ENCODE measurements at regions not wholly inside any gene's neighbourhood (a gene's known extent, or its start where the extent isn't known, plus 50 kb on each side); places are given as distances from the start of the nearest gene placed in this dataset.
"Not testable (repeated sequence)": the region's sequence is repeated elsewhere in the genome, so short reads cannot be mapped to it uniquely, and the experiment has no call there.

DNA sequence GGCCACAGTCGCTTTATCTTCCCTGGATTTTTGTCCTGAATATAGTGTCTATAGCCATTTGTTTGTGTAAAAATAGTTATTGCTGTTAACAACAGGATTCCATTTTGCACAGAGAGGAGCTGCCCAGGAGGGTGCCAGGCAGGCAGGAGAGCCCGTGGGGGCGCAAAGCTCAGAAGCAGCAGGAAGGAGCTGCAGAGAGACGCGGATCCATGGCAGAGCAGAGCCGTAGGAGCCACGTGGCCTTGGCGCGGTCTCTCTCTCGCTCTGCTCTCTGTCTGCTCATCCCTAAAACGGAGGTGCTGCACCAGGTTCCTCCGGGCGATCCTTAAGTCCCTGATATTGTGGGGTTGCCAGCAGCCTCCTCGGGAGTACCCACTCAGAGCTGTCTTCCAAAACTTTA lies 185.3 kb upstream of the MYT1L start:
- no peak for DNase-seq

DNA sequence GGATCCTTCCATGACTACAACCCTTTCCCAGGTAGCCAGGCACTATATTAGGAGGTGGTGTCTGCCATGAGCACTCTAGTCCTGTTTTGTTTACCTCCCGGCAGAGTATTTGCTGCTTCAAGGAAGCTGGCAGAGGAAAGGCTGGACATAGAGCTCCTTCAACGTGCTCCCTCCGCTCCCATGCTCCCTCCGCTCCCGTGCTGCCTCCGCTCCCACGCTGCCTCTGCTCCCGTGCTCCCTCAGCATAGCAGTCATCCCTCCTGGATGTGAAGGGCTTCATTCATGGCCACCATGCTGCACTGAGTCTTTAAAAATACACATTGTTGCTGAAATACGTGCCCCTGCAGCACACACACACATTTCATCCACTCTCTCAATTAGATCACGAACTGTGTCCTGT lies 181.9 kb upstream of the MYT1L start:
- no peak for DNase-seq

DNA sequence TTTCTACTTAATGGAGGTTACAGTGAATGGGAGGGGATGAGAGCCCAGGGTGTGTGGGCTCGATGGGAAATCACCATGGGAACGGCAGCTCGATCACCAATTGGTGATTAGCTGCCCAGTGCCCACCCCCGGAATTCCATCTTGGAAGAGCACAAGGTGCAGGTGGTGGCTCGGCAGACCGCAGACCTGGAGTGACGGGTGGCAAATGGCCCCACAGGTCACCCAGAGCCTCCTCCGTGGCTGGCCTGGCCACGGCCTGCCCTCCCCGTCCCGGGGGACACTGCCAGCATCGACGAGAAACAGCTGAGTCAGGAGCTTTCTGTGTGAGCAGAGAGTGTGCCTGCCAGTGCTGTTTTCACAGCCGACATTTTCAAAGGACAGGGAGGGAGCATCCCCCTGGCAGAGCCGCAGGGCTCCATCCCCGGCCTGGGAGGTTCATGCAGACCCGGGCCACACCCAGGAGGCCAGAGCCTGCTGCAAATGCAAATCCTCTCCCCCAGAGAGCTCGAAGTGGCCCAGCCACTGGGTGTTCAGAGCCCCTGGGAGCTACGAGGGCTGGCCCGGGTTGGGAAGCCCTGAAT lies 176.4 kb upstream of the MYT1L start:
- DNase-seq: no peak

DNA sequence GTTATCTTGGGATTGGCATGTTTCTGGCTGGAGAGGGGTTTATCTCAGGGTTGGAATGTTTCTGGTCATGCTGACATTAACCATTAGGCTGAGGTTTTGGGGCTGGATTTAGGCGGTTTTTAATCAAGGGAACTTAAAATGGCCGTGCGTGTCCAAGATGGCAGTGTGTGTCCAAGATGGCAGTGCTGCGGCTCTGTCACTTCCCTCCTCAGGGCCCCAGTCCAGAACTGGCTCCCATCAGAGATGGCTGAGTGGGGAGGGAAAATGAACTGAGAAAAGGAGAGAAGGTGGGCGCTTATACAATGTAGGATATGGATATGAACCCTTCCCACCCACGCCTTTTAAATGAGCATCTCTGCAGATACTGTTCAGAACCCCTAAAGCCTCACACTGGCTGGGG lies 175.5 kb upstream of the MYT1L start:
- no peak for DNase-seq

DNA sequence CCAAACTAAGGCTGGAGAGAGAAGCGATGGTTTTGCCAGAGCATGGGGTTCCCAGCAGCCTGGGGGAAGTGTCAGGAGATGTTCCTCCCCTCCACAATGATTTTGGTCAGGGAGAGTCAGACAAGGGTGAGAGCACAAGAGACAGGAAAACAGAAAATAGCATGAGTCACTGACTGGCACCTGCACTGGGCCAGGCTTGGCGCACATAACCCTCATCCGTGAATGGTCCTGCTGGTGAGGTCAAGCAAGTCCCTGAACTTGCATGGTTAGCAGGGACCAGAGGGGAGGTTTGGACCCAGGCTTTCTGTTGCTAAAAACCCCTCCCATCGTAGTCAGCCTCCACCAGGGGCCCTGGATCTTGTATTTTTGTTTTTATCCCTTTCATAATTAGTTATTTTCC lies 174.5 kb upstream of the MYT1L start:
- DNase-seq: no peak

DNA sequence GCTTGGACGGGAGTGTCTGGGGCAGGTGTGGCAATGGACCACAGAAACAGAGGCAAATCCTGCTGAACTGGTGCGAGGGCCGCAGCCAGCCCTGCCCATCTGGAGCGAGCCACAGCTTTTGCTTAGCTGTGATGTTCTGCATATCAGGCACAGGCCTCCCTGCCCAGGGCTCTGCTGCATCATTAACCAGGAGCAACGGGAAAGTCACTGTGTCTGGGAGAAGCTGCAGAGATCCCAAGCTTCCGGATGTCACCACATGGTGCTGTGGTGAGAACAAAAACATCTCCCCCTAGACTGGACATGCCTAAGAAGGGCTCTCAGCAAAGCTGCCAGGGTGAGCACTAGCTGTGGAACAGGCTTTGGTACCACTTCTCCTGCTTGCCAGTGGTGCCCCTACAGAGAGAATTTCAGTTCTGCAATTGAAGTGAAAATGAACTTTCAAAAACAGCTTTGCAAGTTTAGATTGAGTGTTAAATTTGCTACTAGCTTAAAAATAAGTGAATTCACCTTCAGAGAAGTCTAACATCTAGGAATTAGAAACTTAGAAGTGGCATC lies 172.9 kb upstream of the MYT1L start:
- no peak for DNase-seq

DNA sequence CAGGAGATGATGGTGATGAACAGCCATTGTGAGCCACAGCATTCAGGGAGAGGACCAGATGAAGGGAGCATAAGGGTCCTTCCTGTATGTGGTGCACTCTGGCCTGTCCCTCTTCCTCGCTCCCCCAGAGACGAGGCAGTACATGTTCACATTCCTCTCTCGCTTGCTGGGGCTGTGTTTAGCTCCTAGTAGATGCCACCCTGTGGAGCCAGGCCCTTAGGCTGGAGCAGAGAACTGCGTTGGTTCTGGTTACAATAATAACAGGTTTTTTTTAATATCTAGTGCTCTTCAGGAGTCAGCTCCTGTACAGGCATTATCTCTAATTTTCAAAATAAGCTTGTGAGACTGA lies 171.1 kb upstream of the MYT1L start:
- no peak for DNase-seq

DNA sequence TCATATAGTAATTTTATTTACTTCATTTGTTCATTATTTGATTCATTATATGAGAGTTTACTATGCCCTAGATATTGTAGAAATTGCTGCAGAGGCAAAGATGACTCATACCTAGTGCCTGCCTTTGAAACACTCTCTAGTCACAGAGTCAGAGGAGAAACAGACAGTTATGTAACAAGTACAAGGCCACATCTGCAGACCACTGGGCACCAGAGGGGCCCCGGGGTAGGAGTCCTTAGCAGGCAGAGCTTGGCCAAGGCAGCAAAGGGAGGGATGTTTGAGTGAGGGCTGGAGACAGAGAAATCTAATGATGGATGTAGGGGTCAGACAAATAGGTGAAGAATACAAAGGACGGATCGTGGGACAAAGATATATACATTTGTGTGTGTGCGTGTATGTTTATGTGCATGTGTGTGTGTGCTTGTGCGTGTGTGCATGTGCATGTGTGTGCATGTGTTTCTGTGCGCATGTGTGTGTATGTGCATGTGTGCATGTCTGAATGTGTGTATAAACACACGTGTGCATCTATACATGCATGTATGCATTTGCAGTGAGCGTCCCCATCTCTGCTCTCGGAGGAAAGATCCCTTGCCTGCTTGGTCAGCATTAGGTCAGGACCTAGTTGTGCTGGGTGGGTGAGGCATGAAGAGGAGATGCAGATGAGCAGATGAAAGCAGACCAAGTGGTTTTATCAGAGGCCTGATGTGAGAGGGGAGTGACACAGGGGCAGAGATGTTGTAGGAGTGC lies 170.6 kb upstream of the MYT1L start:
- DNase-seq: no peak

DNA sequence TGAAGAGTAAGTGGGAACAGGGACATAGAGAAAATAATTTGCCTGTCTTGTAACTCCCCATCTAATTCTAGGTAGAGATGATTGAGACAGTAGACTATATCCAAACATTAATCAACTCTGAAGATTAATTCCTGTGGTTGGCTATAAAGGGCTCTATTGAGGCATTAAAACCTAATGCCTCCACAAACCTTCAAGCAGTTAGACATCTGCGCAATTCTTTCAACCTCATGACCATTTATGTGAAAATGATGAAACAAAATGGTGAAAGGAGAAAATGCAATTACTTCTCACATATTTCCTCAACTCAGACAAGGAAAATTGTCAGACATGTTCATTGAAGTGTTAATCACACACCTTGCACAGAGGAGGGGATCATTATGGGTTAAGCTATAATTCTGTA lies 164.5 kb upstream of the MYT1L start:
- DNase-seq: no peak

DNA sequence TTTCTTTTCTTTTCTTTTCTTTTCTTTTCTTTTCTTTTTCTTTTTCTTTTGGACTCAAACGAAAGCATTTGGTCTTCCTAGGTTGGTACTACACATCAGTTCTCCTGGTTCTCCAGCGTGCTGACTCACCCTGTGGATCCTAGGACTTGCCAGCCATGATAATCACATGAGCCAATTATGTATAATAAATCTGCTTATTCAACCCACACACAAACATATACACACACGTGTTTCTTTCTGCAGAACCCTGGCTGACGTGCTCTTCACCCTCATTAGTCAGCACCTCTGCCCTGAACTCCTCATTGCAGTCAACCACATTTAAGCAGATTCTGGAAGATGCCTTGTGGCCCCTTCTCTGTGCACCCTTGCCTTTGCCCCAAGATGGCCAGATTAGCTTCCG lies 162.4 kb upstream of the MYT1L start:
- DNase-seq: no peak

DNA sequence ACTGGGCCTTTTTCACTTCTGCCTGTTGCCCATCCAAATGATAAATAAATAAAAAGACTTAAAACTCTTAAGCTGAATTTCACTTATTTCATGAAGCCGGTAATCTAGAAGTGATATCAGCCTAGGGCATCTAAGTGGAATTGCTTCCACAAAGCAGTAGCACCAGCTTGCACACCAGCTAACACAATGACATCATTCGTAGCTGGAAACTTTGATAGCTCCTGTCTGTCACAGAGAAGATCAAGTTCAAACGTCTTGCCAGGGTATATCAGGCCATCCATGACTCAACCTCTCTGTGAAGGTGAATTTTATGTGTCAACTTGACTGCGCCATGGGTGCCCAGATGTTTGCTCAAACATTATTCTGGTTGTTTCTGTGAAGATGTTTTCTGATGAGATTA lies 161.7 kb upstream of the MYT1L start:
- DNase-seq: no peak

DNA sequence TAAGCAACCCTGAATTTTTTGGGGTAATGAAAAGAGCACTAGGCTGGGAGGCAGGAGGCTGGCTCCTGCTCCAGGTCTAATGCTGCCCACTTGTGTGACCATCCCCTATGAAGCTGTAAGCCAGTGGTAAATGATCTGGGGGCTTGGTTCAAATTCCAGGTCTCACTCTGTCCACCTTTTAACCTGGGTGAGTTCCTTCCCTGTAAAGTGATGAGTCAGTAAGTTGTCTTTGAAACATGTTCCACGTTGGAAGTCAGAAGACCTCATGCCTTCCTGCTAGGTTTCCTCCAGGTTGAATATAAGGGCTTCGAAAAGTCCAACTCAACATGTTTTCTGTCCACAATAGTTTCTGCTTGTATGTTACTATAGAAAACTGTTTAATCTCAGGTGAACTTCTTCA lies 160.9 kb upstream of the MYT1L start:
- DNase-seq: no peak

DNA sequence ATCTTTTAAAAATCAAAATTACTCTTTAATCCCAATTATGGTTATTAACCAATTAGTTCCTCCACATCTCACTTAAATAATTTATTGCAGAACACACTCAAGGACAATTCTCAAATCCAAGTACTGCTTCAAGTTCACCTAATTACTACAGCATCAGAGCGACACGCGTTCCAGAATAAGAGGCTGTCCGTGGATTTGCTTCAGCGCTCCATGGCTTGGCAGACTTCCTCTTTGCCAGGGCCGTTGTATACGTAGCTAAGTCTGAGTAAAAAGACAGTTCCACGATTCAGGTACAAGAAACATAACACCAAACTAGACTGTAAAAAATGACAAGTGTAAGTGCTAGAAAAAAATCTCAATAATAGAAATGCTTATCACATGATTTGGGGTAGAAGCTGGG lies 153.2 kb upstream of the MYT1L start:
- DNase-seq: no peak

DNA sequence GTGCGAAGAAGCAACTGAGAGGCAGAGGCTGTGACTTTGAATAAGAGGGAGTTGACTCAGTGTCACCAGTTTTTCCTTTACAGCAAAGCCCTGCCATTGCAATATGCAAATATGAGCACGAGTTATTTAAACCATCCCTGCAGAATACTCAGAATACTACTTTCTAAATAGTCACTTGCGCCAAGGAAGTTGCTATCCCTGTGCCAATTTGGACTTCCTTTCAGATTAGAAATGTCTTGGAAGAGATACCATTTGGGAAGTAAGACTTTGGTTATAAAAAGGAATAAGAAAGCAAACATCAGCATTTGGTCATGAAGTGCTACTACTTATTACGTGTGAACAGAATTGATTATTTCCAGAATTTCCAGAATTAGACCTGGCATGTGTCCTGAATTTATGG lies 151.8 kb upstream of the MYT1L start:
- no peak for DNase-seq

DNA sequence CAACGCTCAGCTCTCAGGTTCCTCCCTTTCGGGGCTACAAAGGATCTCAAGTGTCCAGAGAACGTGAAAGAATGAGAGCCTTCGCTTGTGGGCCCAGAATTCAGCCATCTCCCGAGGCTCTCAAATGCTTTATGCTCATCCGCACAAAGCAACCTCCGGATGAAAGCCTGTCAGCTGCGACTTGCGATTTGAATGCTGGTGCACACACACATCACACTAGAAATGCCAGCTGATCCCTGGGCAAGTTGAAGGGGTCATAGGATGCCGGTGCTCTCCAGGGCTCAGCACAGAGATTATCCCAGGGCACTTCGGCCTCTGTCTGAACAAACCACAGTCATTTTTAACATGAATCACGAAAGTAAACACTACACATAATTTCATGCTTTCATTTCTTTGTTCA lies 141.8 kb upstream of the MYT1L start:
- DNase-seq: no peak

DNA sequence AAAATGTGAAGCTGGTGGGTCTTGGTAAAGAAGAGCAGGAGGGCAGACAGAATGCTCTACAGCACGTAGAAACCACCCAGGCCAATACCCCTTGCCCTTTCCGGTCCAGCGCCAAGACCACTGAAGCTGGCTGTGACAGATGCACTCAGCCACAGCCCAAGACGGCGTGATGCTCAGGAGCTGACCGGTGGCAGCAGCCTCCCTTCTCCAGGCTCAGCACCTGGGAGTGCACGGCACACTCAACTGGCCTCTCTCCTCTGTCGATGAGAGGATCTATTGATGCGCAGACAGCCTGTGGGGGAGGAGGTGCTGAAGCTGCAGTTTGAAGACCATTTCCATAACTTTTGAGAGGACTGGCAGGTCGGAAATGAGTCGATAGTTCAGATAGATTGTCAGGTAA lies 141.0 kb upstream of the MYT1L start:
- no peak for DNase-seq

DNA sequence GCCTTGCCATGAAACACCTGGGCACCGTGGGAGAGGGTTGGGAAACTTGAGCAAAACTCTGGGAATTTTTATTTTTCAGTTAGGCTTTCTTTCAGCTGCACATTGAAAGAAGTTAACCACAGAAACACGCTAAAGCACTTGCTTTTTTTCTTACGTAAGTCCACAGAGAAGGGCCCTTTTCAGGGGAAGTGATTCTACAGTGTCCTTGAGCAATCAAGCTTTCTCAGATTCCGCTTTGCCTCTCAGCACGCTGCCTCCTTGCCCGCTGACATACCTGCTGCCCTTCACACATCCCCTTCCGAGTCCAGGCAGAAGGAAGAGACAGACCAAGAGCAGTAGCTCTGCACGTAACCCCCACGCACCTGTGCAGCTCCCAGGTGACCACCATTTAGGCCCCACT lies 135.5 kb upstream of the MYT1L start:
- DNase-seq: no peak

DNA sequence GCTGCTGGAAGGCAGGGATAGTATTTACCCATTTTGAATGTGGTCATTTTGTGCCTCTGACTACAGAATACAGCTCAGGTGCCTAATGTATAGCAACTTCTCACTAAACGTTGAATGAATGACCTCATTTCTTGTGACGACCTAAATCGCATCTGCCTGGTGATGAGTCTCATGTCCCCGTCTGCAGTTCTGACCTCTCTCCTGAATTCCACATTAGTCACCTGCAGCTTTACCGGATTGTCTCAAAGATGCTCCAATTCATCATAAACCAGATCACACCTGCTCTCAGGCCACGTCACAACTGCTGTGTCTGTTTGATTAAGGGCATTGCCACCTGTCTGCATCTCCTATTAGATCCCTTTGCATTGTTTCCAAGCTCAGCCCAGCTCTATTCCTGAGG lies 133.6 kb upstream of the MYT1L start:
- DNase-seq: no peak

DNA sequence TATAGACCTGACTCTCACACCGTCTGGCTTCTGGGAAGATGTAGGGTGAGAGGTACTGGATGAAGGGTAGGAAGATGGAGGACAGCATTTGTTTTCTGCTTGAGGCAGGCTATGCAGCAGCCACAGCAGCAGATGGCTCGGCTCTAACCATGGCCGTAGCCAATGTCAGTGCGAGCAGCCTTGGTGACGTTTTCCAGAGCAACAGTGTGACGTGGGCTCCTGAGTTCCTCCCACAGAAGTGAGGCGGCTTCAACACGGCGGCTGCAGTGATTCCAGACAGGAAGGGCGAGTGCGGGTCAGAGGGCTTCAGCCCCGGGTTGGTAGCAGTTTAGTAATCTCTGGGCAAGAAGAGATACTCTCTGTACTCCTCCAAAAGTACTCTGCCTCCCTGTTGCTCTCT lies 133.0 kb upstream of the MYT1L start:
- peak; percentile 14 for DNase-seq

DNA sequence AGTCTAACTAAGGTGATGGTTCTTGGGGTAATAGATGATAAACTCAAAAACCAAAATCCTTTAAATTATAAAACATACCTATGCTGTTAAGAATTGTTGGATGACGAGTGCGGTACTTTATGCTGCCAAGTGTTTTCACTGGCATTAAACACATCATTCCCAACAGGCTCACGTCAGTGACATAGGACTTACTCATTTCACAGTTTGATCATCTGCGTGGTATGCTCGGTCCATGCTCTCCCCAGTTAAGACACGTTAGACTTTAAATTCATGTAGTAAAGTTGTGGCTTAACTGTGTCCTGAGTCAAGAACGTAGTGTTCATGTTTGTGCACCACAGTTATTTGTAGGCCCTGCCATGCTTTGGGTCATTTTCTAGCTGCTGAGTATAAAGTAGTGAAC lies 125.6 kb upstream of the MYT1L start:
- peak; percentile 60 for DNase-seq

DNA sequence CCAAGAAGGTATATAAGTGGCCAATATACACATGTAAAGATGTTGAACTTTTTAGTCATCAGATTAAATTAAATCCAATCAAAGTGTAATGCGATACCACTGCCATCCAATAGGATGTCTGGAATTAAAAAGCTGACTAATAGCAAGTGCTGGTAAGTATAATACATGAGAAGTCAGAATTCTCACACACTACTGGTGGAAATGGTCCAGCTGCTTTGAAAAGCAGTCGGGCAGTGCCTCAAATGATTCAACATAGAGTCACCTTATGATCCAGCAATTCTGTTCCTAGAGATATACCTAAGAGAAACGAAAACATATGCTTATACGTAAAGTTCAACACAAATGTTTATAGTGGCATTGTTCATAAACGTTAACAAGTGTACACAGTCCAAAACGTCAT lies 124.1 kb upstream of the MYT1L start:
- DNase-seq: peak; percentile 4

DNA sequence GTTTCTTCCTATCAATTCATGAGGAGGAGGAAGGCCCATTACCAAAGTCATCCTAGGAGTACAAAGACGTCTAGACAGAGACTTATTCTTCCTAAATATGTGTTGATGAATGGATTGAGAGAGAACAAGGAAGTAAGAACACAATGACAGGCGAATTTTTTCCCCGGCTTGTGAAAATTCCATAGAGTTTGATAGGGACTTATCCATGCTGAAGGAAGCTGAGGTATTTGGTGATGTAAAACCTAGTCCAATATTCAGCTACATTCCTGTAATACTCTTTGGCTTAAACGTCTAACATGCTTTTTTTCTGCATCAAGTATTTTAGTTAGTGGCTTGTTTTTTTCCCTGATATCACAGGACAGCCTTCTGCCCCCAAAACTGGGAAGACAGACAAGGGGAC lies 121.9 kb upstream of the MYT1L start:
- peak; percentile 28 for DNase-seq

DNA sequence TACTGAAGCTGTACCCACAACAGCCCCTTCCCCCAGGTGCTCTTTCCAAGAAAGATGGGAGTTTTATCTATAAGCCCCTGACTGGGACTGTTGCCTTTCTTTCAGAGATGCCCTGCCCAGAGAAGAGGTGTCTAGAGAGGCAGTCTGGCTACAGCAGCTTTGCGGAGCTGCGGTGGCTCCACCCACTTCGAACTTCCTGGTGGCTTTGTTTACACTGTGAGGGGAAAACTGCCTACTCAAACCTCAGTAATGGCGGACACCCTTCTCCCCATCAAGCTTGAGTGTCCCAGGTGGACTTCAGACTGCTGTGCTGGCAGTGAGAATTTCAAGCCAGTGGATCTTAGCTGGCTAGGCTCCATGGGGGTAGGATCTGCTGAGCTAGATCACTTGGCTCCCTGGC lies 120.2 kb upstream of the MYT1L start:
- DNase-seq: not testable (repeated sequence)

DNA sequence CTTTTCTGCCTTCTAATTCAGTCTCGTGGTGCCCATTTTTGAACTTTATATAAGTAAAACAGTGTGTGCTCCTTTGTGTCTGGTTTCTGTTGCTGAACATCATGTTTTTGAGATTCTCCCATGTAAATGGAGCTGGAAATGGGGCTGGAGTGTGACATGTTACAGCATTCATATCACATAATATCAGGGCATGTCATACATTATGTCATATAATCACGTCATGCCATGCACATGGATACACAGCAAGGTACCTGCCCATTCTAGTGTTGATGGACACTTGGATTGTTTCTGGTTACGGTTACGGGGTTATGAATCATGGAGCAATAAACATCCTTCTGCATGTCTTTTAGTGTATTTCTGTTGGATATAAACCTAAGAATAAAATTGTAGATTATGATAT lies 117.1 kb upstream of the MYT1L start:
- no peak for DNase-seq

DNA sequence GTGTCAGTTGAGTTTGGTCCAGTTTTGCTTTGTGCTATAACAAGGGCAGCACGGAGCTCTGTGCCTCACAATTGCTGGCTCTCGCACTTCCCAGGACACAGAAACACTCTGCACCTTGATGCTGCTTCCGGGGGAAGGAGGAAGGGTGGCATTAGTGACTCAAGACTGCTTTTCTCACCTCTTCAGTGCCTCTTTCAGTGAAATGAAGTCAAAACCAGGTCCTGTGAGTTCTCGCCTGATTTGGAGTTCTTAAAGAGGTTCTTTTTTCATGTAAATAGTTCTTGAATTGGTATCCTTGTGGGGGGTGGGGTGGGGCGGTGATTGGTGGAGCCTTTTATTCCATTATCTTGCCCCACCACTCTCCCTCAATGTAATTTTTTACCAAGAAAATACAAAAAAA lies 91.5 kb upstream of the MYT1L start:
- no peak for DNase-seq

All from fibroblast of skin of abdomen (primary cell).